Common myeloid progenitor, CD34-positive (primary cell): ENCODE measurements at regions not wholly inside any gene's neighbourhood (a gene's known extent, or its start where the extent isn't known, plus 50 kb on each side); places are given as distances from the start of the nearest gene placed in this dataset.
"Not testable (repeated sequence)": the region's sequence is repeated elsewhere in the genome, so short reads cannot be mapped to it uniquely, and the experiment has no call there.

Source experiments
- CTCF ChIA-PET: fragments of 350-600 bp; sonication (Branson Sonifier 250); formaldehyde crosslinking; loops from one replicate; lab custom pipeline; 2021; ENCODE audit warnings: antibody characterized with exemption; lab: Charles Lee
- POLR2A ChIA-PET: fragments of 350-600 bp; sonication (Branson Sonifier 250); formaldehyde crosslinking; loops from one replicate; lab custom pipeline; 2021; ENCODE audit warnings: antibody characterized with exemption; lab: Charles Lee
- DNase-seq, 3 donors: peaks; one replicate each; pipeline versions ENCODE4 v3.0.0 to v3.0.0-alpha.2; 2013
- H3K27ac ChIP-seq, 2 experiments: 1 replicate in 1 of 2; 2 replicates in 1 of 2; pipeline ENCODE4 v1.7.0; 2013; ENCODE audit warnings: inconsistent platforms in 2 of 2, low read length in 2 of 2, mild to moderate bottlenecking in 2 of 2, low read depth in 1 of 2, moderate library complexity in 1 of 2; ENCODE audit not compliant: severe bottlenecking in 2 of 2, insufficient read depth in 1 of 2, poor library complexity in 1 of 2
- H3K27me3 ChIP-seq, 5 experiments: replicated peaks in 2 of 5; 1 replicate in 3 of 5; 2 replicates in 2 of 5; pipeline versions ENCODE4 v1.6.1 to v1.7.0; 2013; ENCODE audit warnings: low read length in 4 of 5, mild to moderate bottlenecking in 2 of 5, moderate library complexity in 2 of 5, inconsistent platforms in 1 of 5; ENCODE audit not compliant: insufficient read depth in 5 of 5, control insufficient read depth in 4 of 5
- H3K36me3 ChIP-seq, 4 experiments: 1 replicate in 2 of 4; 2 replicates in 2 of 4; pipeline versions ENCODE4 v1.6.1 to v1.7.0; 2013; ENCODE audit warnings: low read length in 3 of 4, control low read depth in 1 of 4, mild to moderate bottlenecking in 1 of 4; ENCODE audit not compliant: control insufficient read depth in 4 of 4, insufficient read depth in 4 of 4
- H3K4me1 ChIP-seq, 4 experiments: 1 replicate in 3 of 4; 2 replicates in 1 of 4; pipeline versions ENCODE4 v1.6.1 to v1.7.1; 2013; ENCODE audit warnings: low read length in 3 of 4, mild to moderate bottlenecking in 3 of 4, control low read depth in 1 of 4, inconsistent platforms in 1 of 4, moderate library complexity in 1 of 4; ENCODE audit not compliant: control insufficient read depth in 4 of 4, insufficient read depth in 4 of 4; ENCODE audit errors: control extremely low read depth in 1 of 4
- H3K4me3 ChIP-seq, 7 experiments: 1 replicate in 4 of 7; 2 replicates in 3 of 7; pipeline versions ENCODE4 v1.5.1 to v1.7.0; 2013; ENCODE audit warnings: mild to moderate bottlenecking in 7 of 7, low read length in 6 of 7, moderate library complexity in 6 of 7, inconsistent platforms in 2 of 7, low read depth in 2 of 7, control low read depth in 1 of 7; ENCODE audit not compliant: insufficient read depth in 4 of 7, control insufficient read depth in 1 of 7; ENCODE audit errors: extremely low read depth in 1 of 7
- H3K9me3 ChIP-seq, 5 experiments: 1 replicate in 4 of 5; 2 replicates in 1 of 5; pipeline versions ENCODE4 v1.6.1 to v1.7.1; 2013; ENCODE audit warnings: low read length in 4 of 5, mild to moderate bottlenecking in 2 of 5, inconsistent platforms in 1 of 5, low read depth in 1 of 5, moderate library complexity in 1 of 5; ENCODE audit not compliant: control insufficient read depth in 4 of 5, insufficient read depth in 2 of 5; ENCODE audit errors: control extremely low read depth in 1 of 5
- WGBS: methylation state at CpG from one replicate; pipeline ENCODE4 v1.1.5; 2013; ENCODE audit not compliant: insufficient coverage; 5-methylcytosine and 5-hydroxymethylcytosine counted together

GRCh38 chr5:78717674-78718584 lies 69.4 kb upstream of the LHFPL2 start:
- POLR2A ChIA-PET: no interaction called here
- DNase-seq: no peak

GRCh38 chr5:78716206-78716605 lies 67.6 kb upstream of the LHFPL2 start:
- ChIA-PET POLR2A (no interaction called here), CTCF (no interaction called here)
- no peaks in the 10 kb centered on the region for H3K9me3 ChIP-seq
- no peak overlapping the region for H3K4me3 ChIP-seq
- peaks cover 0 to 8% (median 3%) of the 10 kb centered on the region in 4 experiments for H3K4me1 ChIP-seq
- H3K27me3 ChIP-seq: no peaks in the 10 kb centered on the region
- DNase-seq: no peak
- WGBS: no CpG with 5 or more reads among the region's 1 CpG
- H3K36me3 ChIP-seq: no peaks in the 10 kb centered on the region
- H3K27ac ChIP-seq: no peak overlapping the region

More at GRCh38 chr5:78717674-78718584, 69.4 kb upstream of the LHFPL2 start:
- H3K36me3 ChIP-seq: no peaks in the 10 kb centered on the region
- peaks cover 0 to 8% (median 3%) of the 10 kb centered on the region in 4 experiments for H3K4me1 ChIP-seq
- CTCF ChIA-PET: no interaction called here
- no peaks in the 10 kb centered on the region for H3K27me3 ChIP-seq
- no peak overlapping the region for H3K4me3 ChIP-seq
- H3K27ac ChIP-seq: no peak overlapping the region
- H3K9me3 ChIP-seq: no peaks in the 10 kb centered on the region
- 92% methylated on average over 13 of the region's 15 CpGs for WGBS

DNA sequence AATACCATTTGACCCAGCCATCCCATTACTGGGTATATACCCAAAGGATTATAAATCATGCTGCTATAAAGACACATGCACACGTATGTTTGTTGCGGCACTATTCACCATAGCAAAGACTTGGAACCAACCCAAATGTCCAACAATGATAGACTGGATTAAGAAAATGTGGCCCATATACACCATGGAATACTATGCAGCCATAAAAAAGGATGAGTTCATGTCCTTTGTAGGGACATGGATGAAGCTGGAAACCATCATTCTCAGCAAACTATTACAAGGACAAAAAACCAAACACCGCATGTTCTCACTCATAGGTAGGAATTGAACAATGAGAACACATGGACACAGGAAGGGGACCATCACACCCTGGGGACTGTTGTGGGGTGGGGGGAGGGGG lies 66.8 kb upstream of the LHFPL2 start:
- CTCF ChIA-PET, DNase-seq, POLR2A ChIA-PET, H3K4me3 ChIP-seq, H3K27me3 ChIP-seq, H3K36me3 ChIP-seq, H3K9me3 ChIP-seq, H3K4me1 ChIP-seq, H3K27ac ChIP-seq: not testable (repeated sequence)
- no CpG with 5 or more reads among the region's 3 CpGs for WGBS

GRCh38 chr5:78711670-78712069 lies 63.1 kb upstream of the LHFPL2 start:
- H3K27me3 ChIP-seq, CTCF ChIA-PET, POLR2A ChIA-PET, H3K4me3 ChIP-seq, H3K9me3 ChIP-seq, H3K36me3 ChIP-seq, H3K27ac ChIP-seq, H3K4me1 ChIP-seq, DNase-seq: not testable (repeated sequence)

GRCh38 chr5:78709729-78710430 lies 61.3 kb upstream of the LHFPL2 start:
- DNase-seq, POLR2A ChIA-PET, H3K27ac ChIP-seq, H3K36me3 ChIP-seq, H3K4me3 ChIP-seq, H3K4me1 ChIP-seq, CTCF ChIA-PET, H3K9me3 ChIP-seq, H3K27me3 ChIP-seq: not testable (repeated sequence)
- WGBS: 100% methylated on average over 11 of the region's 18 CpGs

DNA sequence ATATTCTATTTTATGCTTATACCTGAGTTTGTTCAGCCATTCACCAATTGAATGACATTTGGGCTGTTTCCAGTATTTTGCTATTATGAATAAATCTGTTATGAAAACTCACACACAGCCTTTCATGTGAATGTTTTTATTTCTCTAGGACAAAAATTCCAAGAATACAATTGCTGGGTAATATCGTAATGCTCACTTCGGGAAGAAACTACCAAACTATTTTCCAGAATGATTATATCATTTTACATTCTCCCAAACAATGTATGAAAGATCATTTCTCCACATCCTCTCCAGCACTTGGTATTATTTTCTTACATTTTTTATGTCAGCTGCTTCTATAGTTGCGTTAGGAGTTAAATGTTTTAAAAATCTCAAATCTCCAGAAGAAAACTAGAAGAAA lies 58.3 kb upstream of the LHFPL2 start:
- H3K27ac ChIP-seq: no peak overlapping the region
- peaks cover 0 to 4% (median 0%) of the 10 kb centered on the region in 5 experiments for H3K9me3 ChIP-seq
- 100% methylated on average over 2 of the region's 3 CpGs for WGBS
- DNase-seq: no peak
- POLR2A ChIA-PET: no interaction called here
- CTCF ChIA-PET: no interaction called here
- no peaks in the 10 kb centered on the region for H3K27me3 ChIP-seq
- H3K36me3 ChIP-seq: no peaks in the 10 kb centered on the region
- H3K4me3 ChIP-seq: no peak overlapping the region
- H3K4me1 ChIP-seq: no peaks in the 10 kb centered on the region

GRCh38 chr5:78706381-78706780 lies 57.8 kb upstream of the LHFPL2 start:
- H3K27me3 ChIP-seq: no peaks in the 10 kb centered on the region
- H3K9me3 ChIP-seq: peaks cover 0 to 4% (median 0%) of the 10 kb centered on the region in 5 experiments
- no peak for DNase-seq
- H3K36me3 ChIP-seq: no peaks in the 10 kb centered on the region
- H3K4me1 ChIP-seq: no peaks in the 10 kb centered on the region
- CTCF ChIA-PET: no interaction called here
- POLR2A ChIA-PET: no interaction called here
- H3K27ac ChIP-seq: no peak overlapping the region
- 100% methylated on average over 2 of the region's 2 CpGs for WGBS
- no peak overlapping the region for H3K4me3 ChIP-seq
